Smooth muscle cell (in vitro differentiated cells): ENCODE measurements at regions not wholly inside any gene's neighbourhood (a gene's known extent, or its start where the extent isn't known, plus 50 kb on each side); places are given as distances from the start of the nearest gene placed in this dataset.

Source experiments
- DNase-seq: peaks from one replicate; lab custom pipeline; 2025; ENCODE audit not compliant: unreplicated experiment; lab: John Stamatoyannopoulos, UW
- H2AFZ ChIP-seq: fragments of 200-600 bp; sonication (generic); 2 replicates; pipeline ENCODE4 v1.6.0; 2016; ENCODE audit warnings: antibody characterized with exemption, low read depth, mild to moderate bottlenecking
- H3F3A ChIP-seq: fragments of 200-600 bp; sonication (generic); 2 replicates; pipeline ENCODE4 v1.6.0; 2017; ENCODE audit warnings: antibody characterized with exemption, low read depth
- H3K27ac ChIP-seq: fragments of 200-600 bp; sonication (generic); 2 replicates; pipeline ENCODE4 v1.5.1; 2016; ENCODE audit warnings: low read depth, mild to moderate bottlenecking
- H3K27me3 ChIP-seq: fragments of 200-600 bp; sonication (generic); 2 replicates; pipeline ENCODE4 v1.6.1; 2016; ENCODE audit warnings: low read depth, mild to moderate bottlenecking
- H3K36me3 ChIP-seq: fragments of 200-600 bp; sonication (generic); 2 replicates; pipeline ENCODE4 v1.5.1; 2016; ENCODE audit warnings: low read depth
- H3K4me1 ChIP-seq: fragments of 200-600 bp; sonication (generic); 2 replicates; pipeline ENCODE4 v1.5.1; 2016; ENCODE audit warnings: low read depth
- H3K4me2 ChIP-seq: fragments of 200-600 bp; sonication (generic); 2 replicates; pipeline ENCODE4 v1.6.0; 2016; ENCODE audit warnings: mild to moderate bottlenecking
- H3K4me3 ChIP-seq: fragments of 200-600 bp; sonication (generic); 2 replicates; pipeline ENCODE4 v1.5.1; 2016; ENCODE audit warnings: mild to moderate bottlenecking
- H3K79me2 ChIP-seq: fragments of 200-600 bp; sonication (generic); 2 replicates; pipeline ENCODE4 v1.6.0; 2016; ENCODE audit warnings: low read depth, mild to moderate bottlenecking
- H3K9ac ChIP-seq: fragments of 200-600 bp; sonication (generic); 2 replicates; pipeline ENCODE4 v1.6.0; 2016; ENCODE audit warnings: low read depth
- H3K9me3 ChIP-seq: fragments of 200-600 bp; sonication (generic); replicated peaks from 2 replicates; pipeline ENCODE4 v1.5.1; 2016; ENCODE audit warnings: low read depth
- H4K20me1 ChIP-seq: fragments of 200-600 bp; sonication (generic); 2 replicates; pipeline ENCODE4 v1.6.0; 2016; ENCODE audit warnings: low read depth
- CTCF ChIP-seq: fragments of 200-600 bp; sonication (generic); IDR thresholded peaks from 2 replicates; pipeline ENCODE4 v1.5.1; 2017; ENCODE audit warnings: borderline replicate concordance, mild to moderate bottlenecking, antibody characterized with exemption; ENCODE audit not compliant: insufficient read depth, poor library complexity, severe bottlenecking
- WGBS: methylation state at CpG from one replicate; pipeline ENCODE4 v1.1.7; 2016; ENCODE audit warnings: low lambda C conversion rate; 5-methylcytosine and 5-hydroxymethylcytosine counted together

GRCh38 chr5:56366986-56367385 lies 133.9 kb upstream of the ANKRD55 start:
- Histone ChIP-seq H4K20me1 (no peaks in the 10 kb centered on the region), H3K27me3 (no peaks in the 10 kb centered on the region), H3K79me2 (peaks cover 13% of the 10 kb centered on the region), H3K4me3 (no peak overlapping the region), H2AFZ (no peak overlapping the region), H3K27ac (no peak overlapping the region), H3K9me3 (no peaks in the 10 kb centered on the region), H3F3A (no peaks in the 10 kb centered on the region), H3K9ac (no peak overlapping the region), H3K4me2 (no peak overlapping the region), H3K36me3 (no peaks in the 10 kb centered on the region), H3K4me1 (no peaks in the 10 kb centered on the region)
- TF ChIP-seq CTCF = no peak
- 81% methylated on average over 1 of the region's 1 CpG for WGBS
- DNase-seq = no peak

- 86% methylated on average over 2 of the region's 2 CpGs for WGBS
- Histone ChIP-seq H3K9ac (no peak overlapping the region), H3K4me2 (no peak overlapping the region), H3K36me3 (no peaks in the 10 kb centered on the region), H3K4me1 (no peaks in the 10 kb centered on the region), H3K9me3 (no peaks in the 10 kb centered on the region), H2AFZ (no peak overlapping the region), H3K27me3 (no peaks in the 10 kb centered on the region), H3K79me2 (peaks cover 4% of the 10 kb centered on the region), H3K4me3 (no peak overlapping the region), H3K27ac (peak overlapping the region; percentile 74), H3F3A (peaks cover 7% of the 10 kb centered on the region), H4K20me1 (no peaks in the 10 kb centered on the region)
- TF ChIP-seq CTCF = no peak
- no peak for DNase-seq
Observed at GRCh38 chr5:56361398-56361797, 128.3 kb upstream of the ANKRD55 start.

DNA sequence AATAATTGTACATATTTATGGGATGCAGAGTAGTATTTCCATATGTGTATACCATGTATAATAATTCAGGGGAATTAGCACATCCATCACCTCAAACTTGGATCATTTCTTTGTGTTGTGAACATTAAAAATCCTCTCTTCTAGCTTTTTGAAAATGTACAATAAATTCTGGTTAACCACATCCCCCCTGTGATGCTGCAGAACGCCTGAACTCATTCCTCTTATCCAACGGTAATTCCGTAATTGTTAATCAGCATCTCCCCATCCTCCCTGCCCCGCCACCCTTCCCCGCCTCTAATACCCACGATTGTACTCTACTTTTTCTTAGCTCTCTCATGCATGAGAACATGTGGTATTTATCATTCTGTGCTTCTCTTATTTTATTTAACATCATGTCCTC lies 127.7 kb upstream of the ANKRD55 start:
- Histone ChIP-seq H4K20me1 (no peaks in the 10 kb centered on the region), H3K9me3 (no peaks in the 10 kb centered on the region), H3F3A (peaks cover 7% of the 10 kb centered on the region), H3K4me3 (no peak overlapping the region), H3K27me3 (no peaks in the 10 kb centered on the region), H3K9ac (peak overlapping the region; percentile 6), H3K4me2 (peak overlapping the region; percentile 42), H3K4me1 (no peaks in the 10 kb centered on the region), H2AFZ (no peak overlapping the region), H3K79me2 (peaks cover 4% of the 10 kb centered on the region), H3K36me3 (no peaks in the 10 kb centered on the region), H3K27ac (peak overlapping the region; percentile 74)
- no peak for DNase-seq
- TF ChIP-seq CTCF = no peak
- 56% methylated on average over 6 of the region's 6 CpGs for WGBS

GRCh38 chr5:56359809-56360685 lies 126.9 kb upstream of the ANKRD55 start:
- WGBS = 65% methylated on average over 7 of the region's 7 CpGs
- peak overlapping the region; percentile 42 for H3K4me2 ChIP-seq
- no peak for DNase-seq

More at GRCh38 chr5:56359809-56360685, 126.9 kb upstream of the ANKRD55 start:
- Histone ChIP-seq H2AFZ (no peak overlapping the region), H3K27me3 (no peaks in the 10 kb centered on the region), H3F3A (peaks cover 7% of the 10 kb centered on the region), H3K79me2 (peaks cover 4% of the 10 kb centered on the region), H3K9ac (peak overlapping the region; percentile 6), H4K20me1 (no peaks in the 10 kb centered on the region), H3K4me1 (no peaks in the 10 kb centered on the region), H3K4me3 (no peak overlapping the region), H3K9me3 (no peaks in the 10 kb centered on the region), H3K27ac (peak overlapping the region; percentile 74), H3K36me3 (no peaks in the 10 kb centered on the region)
- no peak for TF ChIP-seq CTCF
